NB4 (cell line): ENCODE measurements at regions not wholly inside any gene's neighbourhood (a gene's known extent, or its start where the extent isn't known, plus 50 kb on each side); places are given as distances from the start of the nearest gene placed in this dataset.

Experiments used
- MYC ChIP-seq: IDR thresholded peaks from 2 replicates; pipeline ENCODE4 v1.6.1; 2011; ENCODE audit warnings: low read depth, low read length
- POLR2A ChIP-seq: IDR thresholded peaks from 2 replicates; pipeline ENCODE4 v1.6.1; 2011; ENCODE audit warnings: mild to moderate bottlenecking; ENCODE audit not compliant: insufficient read length; ENCODE audit errors: extremely low read depth
- TF ChIP-seq, protein P1 (sequence below): IDR thresholded peaks from one replicate; pipeline ENCODE4 v1.5.1; 2012; ENCODE audit warnings: low read depth, low read length
- TF ChIP-seq, protein P2 (sequence below): IDR thresholded peaks from 2 replicates; pipeline ENCODE4 v1.6.1; 2011; ENCODE audit warnings: low read depth, low read length

DNA sequence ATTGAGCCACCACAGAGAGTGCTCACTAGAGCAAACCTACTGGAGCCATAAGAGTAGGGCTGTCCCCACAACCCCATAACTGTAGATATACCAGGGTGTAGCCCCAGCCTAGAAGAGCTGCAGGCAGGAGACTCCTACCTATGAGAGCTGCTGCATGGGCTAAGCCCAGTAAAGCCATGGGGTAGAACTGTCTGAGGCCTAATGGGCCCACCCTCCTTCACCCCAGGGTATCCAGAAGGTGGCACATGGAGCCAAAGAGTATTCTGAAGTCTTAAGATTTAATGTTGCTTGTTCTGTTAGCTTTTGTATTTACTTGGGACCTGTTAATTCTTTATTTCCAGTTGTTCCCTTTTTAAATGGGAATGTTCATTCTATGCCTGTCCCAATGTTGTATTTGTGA is 1193.7 kb upstream of the ADGRL2 start:
- TF ChIP-seq, protein P1, sequence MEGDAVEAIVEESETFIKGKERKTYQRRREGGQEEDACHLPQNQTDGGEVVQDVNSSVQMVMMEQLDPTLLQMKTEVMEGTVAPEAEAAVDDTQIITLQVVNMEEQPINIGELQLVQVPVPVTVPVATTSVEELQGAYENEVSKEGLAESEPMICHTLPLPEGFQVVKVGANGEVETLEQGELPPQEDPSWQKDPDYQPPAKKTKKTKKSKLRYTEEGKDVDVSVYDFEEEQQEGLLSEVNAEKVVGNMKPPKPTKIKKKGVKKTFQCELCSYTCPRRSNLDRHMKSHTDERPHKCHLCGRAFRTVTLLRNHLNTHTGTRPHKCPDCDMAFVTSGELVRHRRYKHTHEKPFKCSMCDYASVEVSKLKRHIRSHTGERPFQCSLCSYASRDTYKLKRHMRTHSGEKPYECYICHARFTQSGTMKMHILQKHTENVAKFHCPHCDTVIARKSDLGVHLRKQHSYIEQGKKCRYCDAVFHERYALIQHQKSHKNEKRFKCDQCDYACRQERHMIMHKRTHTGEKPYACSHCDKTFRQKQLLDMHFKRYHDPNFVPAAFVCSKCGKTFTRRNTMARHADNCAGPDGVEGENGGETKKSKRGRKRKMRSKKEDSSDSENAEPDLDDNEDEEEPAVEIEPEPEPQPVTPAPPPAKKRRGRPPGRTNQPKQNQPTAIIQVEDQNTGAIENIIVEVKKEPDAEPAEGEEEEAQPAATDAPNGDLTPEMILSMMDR: no peak
- no peak for TF ChIP-seq POLR2A
- no peak for TF ChIP-seq MYC
- TF ChIP-seq, protein P2, sequence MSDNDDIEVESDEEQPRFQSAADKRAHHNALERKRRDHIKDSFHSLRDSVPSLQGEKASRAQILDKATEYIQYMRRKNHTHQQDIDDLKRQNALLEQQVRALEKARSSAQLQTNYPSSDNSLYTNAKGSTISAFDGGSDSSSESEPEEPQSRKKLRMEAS: no peak
